Trophoblast cell (in vitro differentiated cells and primary cell): ENCODE measurements at regions not wholly inside any gene's neighbourhood (a gene's known extent, or its start where the extent isn't known, plus 50 kb on each side); places are given as distances from the start of the nearest gene placed in this dataset.

Source experiments
- DNase-seq, 2 donors: peaks; one replicate each; pipeline ENCODE4 v3.0.0-alpha.2; 2016
- H2AFZ ChIP-seq: 2 replicates; pipeline ENCODE4 v1.6.1; 2013; ENCODE audit warnings: low read length, moderate library complexity, mild to moderate bottlenecking; ENCODE audit not compliant: insufficient read depth, poor library complexity
- H2AK5ac ChIP-seq: 2 replicates; pipeline ENCODE4 v1.6.1; 2013; ENCODE audit warnings: mild to moderate bottlenecking, low read length
- H2BK120ac ChIP-seq: 2 replicates; pipeline ENCODE4 v1.6.1; 2013; ENCODE audit warnings: low read length, mild to moderate bottlenecking, moderate library complexity; ENCODE audit not compliant: insufficient read depth, poor library complexity
- H2BK12ac ChIP-seq: 2 replicates; pipeline ENCODE4 v1.6.1; 2013; ENCODE audit warnings: mild to moderate bottlenecking, low read length, moderate library complexity
- H2BK5ac ChIP-seq: 2 replicates; pipeline ENCODE4 v1.6.1; 2013; ENCODE audit warnings: low read length, low read depth, moderate library complexity, mild to moderate bottlenecking; ENCODE audit not compliant: poor library complexity
- H3K14ac ChIP-seq: 2 replicates; pipeline ENCODE4 v1.6.1; 2013; ENCODE audit warnings: mild to moderate bottlenecking, low read length
- H3K18ac ChIP-seq: 2 replicates; pipeline ENCODE4 v1.6.1; 2013; ENCODE audit warnings: mild to moderate bottlenecking, low read length
- H3K23ac ChIP-seq: 2 replicates; pipeline ENCODE4 v1.6.1; 2013; ENCODE audit warnings: low read length
- H3K27ac ChIP-seq: 2 replicates; pipeline ENCODE4 v1.5.1; 2013; ENCODE audit warnings: low read depth, mild to moderate bottlenecking, inconsistent platforms, low read length, moderate library complexity
- H3K27me3 ChIP-seq: 2 replicates; pipeline ENCODE4 v1.6.1; 2013; ENCODE audit warnings: inconsistent platforms, mild to moderate bottlenecking, low read length, moderate library complexity; ENCODE audit not compliant: insufficient read depth
- H3K36me3 ChIP-seq, 2 experiments: 1 replicate in 1 of 2; 2 replicates in 1 of 2; pipeline ENCODE4 v1.6.1; 2013; ENCODE audit warnings: low read length in 2 of 2, mild to moderate bottlenecking in 2 of 2, moderate library complexity in 1 of 2; ENCODE audit not compliant: insufficient read depth in 2 of 2, control insufficient read depth in 1 of 2
- H3K4ac ChIP-seq: 2 replicates; pipeline ENCODE4 v1.6.1; 2013; ENCODE audit warnings: low read depth, mild to moderate bottlenecking, low read length, moderate library complexity
- H3K4me1 ChIP-seq, 2 experiments: 1 replicate in 1 of 2; 2 replicates in 1 of 2; pipeline ENCODE4 v1.6.1; 2013; ENCODE audit warnings: low read length in 2 of 2, mild to moderate bottlenecking in 2 of 2, moderate library complexity in 1 of 2; ENCODE audit not compliant: insufficient read depth in 2 of 2, control insufficient read depth in 1 of 2
- H3K4me2 ChIP-seq: 2 replicates; pipeline ENCODE4 v1.6.1; 2013; ENCODE audit warnings: inconsistent platforms, mild to moderate bottlenecking, low read length, moderate library complexity
- H3K4me3 ChIP-seq: 2 replicates; pipeline ENCODE4 v1.5.1; 2013; ENCODE audit warnings: mild to moderate bottlenecking, low read depth, low read length, inconsistent platforms
- H3K79me1 ChIP-seq: one replicate; pipeline ENCODE4 v1.6.1; 2013; ENCODE audit warnings: low read length
- H3K79me2 ChIP-seq: 2 replicates; pipeline ENCODE4 v1.6.1; 2013; ENCODE audit warnings: low read length, mild to moderate bottlenecking; ENCODE audit not compliant: control insufficient read depth, insufficient read depth, poor library complexity
- H3K9ac ChIP-seq: 2 replicates; pipeline ENCODE4 v1.6.1; 2013; ENCODE audit warnings: mild to moderate bottlenecking, low read length
- H3K9me3 ChIP-seq: 2 replicates; pipeline ENCODE4 v1.6.1; 2013; ENCODE audit warnings: low read depth, mild to moderate bottlenecking, control low read depth, inconsistent platforms, low read length; ENCODE audit not compliant: insufficient read depth
- H4K12ac ChIP-seq: 2 replicates; pipeline ENCODE4 v1.6.1; 2013; ENCODE audit warnings: low read depth, mild to moderate bottlenecking, low read length, moderate library complexity
- H4K8ac ChIP-seq: 2 replicates; pipeline ENCODE4 v1.6.1; 2013; ENCODE audit warnings: low read depth, mild to moderate bottlenecking, low read length, moderate library complexity
- H4K91ac ChIP-seq: one replicate; pipeline ENCODE4 v1.6.1; 2013; ENCODE audit warnings: low read depth, mild to moderate bottlenecking, low read length, moderate library complexity
- WGBS: extraction: QIAGEN DNeasy Blood & Tissue Kit; methylation state at CpG from one replicate; pipeline ENCODE4 v1.1.7; 2013; ENCODE audit warnings: missing lambda C conversion rate; ENCODE audit not compliant: insufficient read length, insufficient coverage; ENCODE audit errors: extremely low coverage; 5-methylcytosine and 5-hydroxymethylcytosine counted together

DNA sequence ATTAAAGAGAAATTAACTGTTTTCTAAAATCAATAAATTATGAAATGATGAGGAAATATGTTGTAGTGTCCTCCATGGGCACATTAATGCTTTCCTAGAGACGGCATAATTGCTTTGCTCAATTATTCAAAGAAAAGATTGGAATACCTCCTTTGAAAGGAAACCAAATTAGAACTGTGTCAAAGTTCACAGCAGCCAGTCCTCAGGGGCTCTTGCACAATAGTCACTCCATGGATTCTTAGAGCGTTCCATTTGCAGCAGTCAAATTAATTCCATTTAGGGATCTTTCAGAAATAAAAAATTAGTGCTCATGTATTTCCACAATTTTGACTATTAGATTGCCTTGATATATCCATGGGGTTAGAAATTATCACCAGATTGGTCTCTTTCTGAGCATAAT lies 841.6 kb upstream of the DPPA4 start:
- Histone ChIP-seq H3K14ac (no peak overlapping the region), H2BK5ac (no peak overlapping the region), H3K27ac (no peak overlapping the region), H3K9ac (no peak overlapping the region), H3K79me1 (no peaks in the 10 kb centered on the region), H3K18ac (no peak overlapping the region), H3K9me3 (no peaks in the 10 kb centered on the region), H3K79me2 (no peaks in the 10 kb centered on the region), H2AK5ac (no peak overlapping the region), H3K4me2 (no peak overlapping the region), H4K8ac (no peak overlapping the region), H3K36me3 (no peaks in the 10 kb centered on the region), H4K12ac (no peak overlapping the region), H4K91ac (no peak overlapping the region), H2BK12ac (no peak overlapping the region), H2BK120ac (no peak overlapping the region), H3K4ac (no peak overlapping the region), H3K4me1 (no peaks in the 10 kb centered on the region), H3K4me3 (no peak overlapping the region), H3K27me3 (no peaks in the 10 kb centered on the region), H3K23ac (no peak overlapping the region), H2AFZ (no peak overlapping the region)
- peak; percentile 34 to 62 for DNase-seq
- no CpG with 5 or more reads among the region's 2 CpGs for WGBS

DNA sequence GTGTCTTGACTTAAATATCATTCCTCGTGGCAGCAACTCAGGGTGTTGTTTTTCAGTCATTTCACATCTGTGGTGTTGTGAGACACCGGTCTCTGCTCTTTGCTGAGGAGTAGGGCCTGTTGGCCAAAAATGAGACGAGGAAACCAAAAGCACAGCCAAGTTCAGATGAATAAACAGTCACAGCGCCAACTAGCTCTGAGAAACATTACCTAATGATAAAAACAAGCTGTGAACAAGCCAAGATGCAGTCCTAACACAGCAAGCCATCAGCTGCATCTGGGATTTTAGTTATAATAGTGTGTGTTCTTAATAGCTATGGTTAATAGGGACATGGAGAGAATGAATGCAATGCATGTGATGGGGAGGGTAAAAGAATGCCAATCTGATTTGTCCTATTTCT lies 843.4 kb upstream of the DPPA4 start:
- no peak overlapping the region for H3K9ac ChIP-seq
- H3K79me2 ChIP-seq, result no peaks in the 10 kb centered on the region

DNA sequence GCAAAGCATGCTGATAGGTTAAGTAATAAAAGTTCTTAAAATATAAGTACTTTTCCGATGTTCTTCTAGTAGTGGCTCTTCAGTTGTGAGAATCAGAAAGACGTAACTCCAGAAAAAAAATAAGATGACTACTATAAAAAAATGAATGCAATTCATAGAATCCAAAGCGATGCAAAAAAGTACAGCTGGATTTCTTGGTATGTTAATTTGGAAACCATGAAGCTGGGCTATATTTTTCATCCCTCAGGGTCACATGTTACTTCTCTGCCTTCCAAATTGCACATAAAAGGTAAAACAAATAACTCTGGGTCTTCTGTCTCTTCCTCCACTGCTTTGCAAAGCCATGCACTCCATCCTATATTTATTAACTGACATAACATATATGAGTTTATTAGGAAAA lies 843.9 kb upstream of the DPPA4 start:
- H3K4me1 ChIP-seq, result no peaks in the 10 kb centered on the region
- H3K9me3 ChIP-seq, result no peaks in the 10 kb centered on the region

More for the DNA sequence above, 843.4 kb upstream of the DPPA4 start:
- Histone ChIP-seq H3K9me3 (no peaks in the 10 kb centered on the region), H3K14ac (no peak overlapping the region), H4K12ac (no peak overlapping the region), H2AK5ac (no peak overlapping the region), H4K8ac (no peak overlapping the region), H3K18ac (no peak overlapping the region), H3K27ac (no peak overlapping the region), H3K23ac (no peak overlapping the region), H2BK12ac (no peak overlapping the region), H3K4me2 (no peak overlapping the region), H3K4me1 (no peaks in the 10 kb centered on the region), H3K4ac (no peak overlapping the region), H2BK120ac (no peak overlapping the region), H2BK5ac (no peak overlapping the region), H2AFZ (no peak overlapping the region), H3K79me1 (no peaks in the 10 kb centered on the region), H4K91ac (no peak overlapping the region), H3K4me3 (no peak overlapping the region), H3K27me3 (no peaks in the 10 kb centered on the region), H3K36me3 (no peaks in the 10 kb centered on the region)
- WGBS, result no CpG with 5 or more reads among the region's 4 CpGs
- no peak for DNase-seq

DNA sequence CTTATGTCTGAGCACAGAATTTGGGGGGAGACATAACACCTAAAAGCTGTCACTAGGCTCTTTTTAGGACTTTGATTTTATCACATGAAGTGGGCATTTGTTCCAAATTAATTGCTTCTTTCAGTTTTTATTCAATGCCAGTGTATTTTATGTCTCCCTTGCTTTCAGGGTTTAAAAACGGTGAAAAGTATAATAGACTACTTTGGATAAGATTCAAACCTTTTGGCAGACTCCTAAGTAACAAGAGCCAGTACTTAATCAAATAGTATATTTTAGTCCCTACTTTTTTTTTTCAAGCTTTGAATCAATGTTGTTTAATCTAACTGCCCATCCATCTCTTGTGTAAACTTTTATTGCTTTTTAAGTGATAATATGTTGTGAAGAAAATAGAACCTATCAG lies 847.2 kb upstream of the DPPA4 start:
- WGBS, result no CpG with 5 or more reads among the region's 1 CpG
- H2BK120ac ChIP-seq, result no peak overlapping the region
- H4K91ac ChIP-seq, result no peak overlapping the region
- H3K23ac ChIP-seq, result no peak overlapping the region
- H3K4ac ChIP-seq, result no peak overlapping the region
- no peak overlapping the region for H3K14ac ChIP-seq
- no peaks in the 10 kb centered on the region for H3K4me1 ChIP-seq
- no peak overlapping the region for H3K27ac ChIP-seq
- H3K79me2 ChIP-seq, result no peaks in the 10 kb centered on the region
- no peak overlapping the region for H4K8ac ChIP-seq
- H2AFZ ChIP-seq, result no peak overlapping the region
- H2AK5ac ChIP-seq, result no peak overlapping the region
- no peak overlapping the region for H2BK12ac ChIP-seq
- no peaks in the 10 kb centered on the region for H3K79me1 ChIP-seq
- DNase-seq, result no peak
- no peak overlapping the region for H4K12ac ChIP-seq
- no peaks in the 10 kb centered on the region for H3K27me3 ChIP-seq
- H3K9me3 ChIP-seq, result no peaks in the 10 kb centered on the region
- no peak overlapping the region for H2BK5ac ChIP-seq
- no peaks in the 10 kb centered on the region for H3K36me3 ChIP-seq
- H3K18ac ChIP-seq, result no peak overlapping the region
- no peak overlapping the region for H3K4me3 ChIP-seq
- no peak overlapping the region for H3K9ac ChIP-seq
- no peak overlapping the region for H3K4me2 ChIP-seq

More for the DNA sequence above, 843.9 kb upstream of the DPPA4 start:
- H3K4me3 ChIP-seq, result no peak overlapping the region
- H2BK5ac ChIP-seq, result no peak overlapping the region
- no peak overlapping the region for H3K4me2 ChIP-seq
- H3K27ac ChIP-seq, result no peak overlapping the region
- H2AK5ac ChIP-seq, result no peak overlapping the region
- H3K23ac ChIP-seq, result no peak overlapping the region
- H2AFZ ChIP-seq, result no peak overlapping the region
- no peaks in the 10 kb centered on the region for H3K27me3 ChIP-seq
- H2BK12ac ChIP-seq, result no peak overlapping the region
- no CpG with 5 or more reads among the region's 3 CpGs for WGBS
- H2BK120ac ChIP-seq, result no peak overlapping the region
- no peaks in the 10 kb centered on the region for H3K79me2 ChIP-seq
- no peak overlapping the region for H4K12ac ChIP-seq
- H3K18ac ChIP-seq, result no peak overlapping the region
- H4K8ac ChIP-seq, result no peak overlapping the region
- no peak overlapping the region for H3K4ac ChIP-seq
- H4K91ac ChIP-seq, result no peak overlapping the region
- DNase-seq, result peak in 1 of 2 donors; percentile 18
- no peaks in the 10 kb centered on the region for H3K36me3 ChIP-seq
- H3K14ac ChIP-seq, result no peak overlapping the region
- no peaks in the 10 kb centered on the region for H3K79me1 ChIP-seq
- no peak overlapping the region for H3K9ac ChIP-seq
